ENCODE measurements at regions not wholly inside any gene's neighbourhood (a gene's known extent, or its start where the extent isn't known, plus 50 kb on each side); places are given as distances from the start of the nearest gene placed in this dataset.
"Not testable (repeated sequence)": the region's sequence is repeated elsewhere in the genome, so short reads cannot be mapped to it uniquely, and the experiment has no call there.

DNA sequence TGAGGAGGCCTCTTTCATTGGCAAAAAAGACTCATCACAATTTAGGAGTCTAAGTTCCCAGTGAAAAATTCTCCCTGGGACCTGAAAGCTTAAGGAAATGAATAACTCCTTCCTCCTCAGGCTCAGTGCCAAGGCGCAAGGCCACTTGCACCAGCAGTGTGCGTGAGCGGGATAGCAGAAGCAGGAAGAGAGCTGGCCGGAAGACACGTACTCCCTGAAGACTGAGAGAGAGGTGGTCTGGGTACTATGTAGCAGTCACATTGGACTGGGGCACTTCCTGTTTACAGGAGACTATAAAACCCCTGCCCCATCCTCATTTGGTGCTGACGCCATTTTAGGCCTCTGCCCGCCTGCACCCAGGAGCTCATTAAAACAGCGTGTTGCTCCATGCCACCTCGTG, 66.3 kb upstream of the IL33 start:
- Histone ChIP-seq H3K27ac (no peak overlapping the region), H3K9me3 (no peaks in the 10 kb centered on the region), H3K4me3 (no peak overlapping the region), H3K27me3 (no peaks in the 10 kb centered on the region), H3K4me1 (no peaks in the 10 kb centered on the region), H3K36me3 (no peaks in the 10 kb centered on the region)
- no peak for TF ChIP-seq EP300 (IDR thresholded peaks at IDR 0.05)
- TF ChIP-seq POLR2A (IDR thresholded peaks at IDR 0.05) = no peak
- no peak for TF ChIP-seq CTCF (IDR thresholded peaks at IDR 0.05)
- TF ChIP-seq POLR2AphosphoS5 (IDR thresholded peaks at IDR 0.05) = no peak
- peak in 1 of 2 donors; percentile 4 for DNase-seq
- intact Hi-C loops (cut with DNase I; ENCODE audit: low total_unique reads) = no loop called here
- 86 to 95% (median 93%) methylated on average over 9 of the region's 9 CpGs for WGBS, 5 donors

DNA sequence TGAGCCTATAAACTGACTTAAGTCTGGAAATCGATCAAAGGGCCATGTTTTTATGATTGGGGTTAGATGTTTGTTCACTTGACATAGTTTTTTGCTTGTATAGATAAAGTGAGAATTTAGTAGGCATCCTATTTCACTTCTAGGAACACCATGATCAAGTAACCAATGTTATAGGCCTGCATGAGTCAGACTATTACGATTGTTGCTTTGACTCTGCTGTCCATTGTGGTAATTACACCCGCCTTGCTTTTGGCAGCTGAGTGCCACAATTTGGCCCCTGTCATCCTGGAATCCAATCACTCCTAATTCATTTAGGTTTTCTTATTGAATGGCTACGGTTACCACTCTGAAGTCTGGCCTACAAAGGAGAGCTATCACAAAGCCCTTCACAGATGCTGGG, 67.8 kb upstream of the IL33 start:
- TF ChIP-seq EP300 (IDR thresholded peaks at IDR 0.05) = no peak
- no peak for TF ChIP-seq POLR2AphosphoS5 (IDR thresholded peaks at IDR 0.05)
- no peak for TF ChIP-seq POLR2A (IDR thresholded peaks at IDR 0.05)
- TF ChIP-seq CTCF (IDR thresholded peaks at IDR 0.05) = no peak
- H3K27me3 ChIP-seq = no peaks in the 10 kb centered on the region
- intact Hi-C loops (cut with DNase I; ENCODE audit: low total_unique reads) = no loop called here
- H3K4me3 ChIP-seq = no peak overlapping the region
- no peaks in the 10 kb centered on the region for H3K9me3 ChIP-seq
- H3K4me1 ChIP-seq = peaks cover 0 to under 1% (median 0%) of the 10 kb centered on the region in 4 donors
- no peaks in the 10 kb centered on the region for H3K36me3 ChIP-seq
- no peak for DNase-seq
- H3K27ac ChIP-seq = no peak overlapping the region
- WGBS, 5 donors = 83 to 93% (median 91%) methylated on average over 4 of the region's 4 CpGs

GRCh38 chr9:6144947-6145346, 70.7 kb upstream of the IL33 start:
- Histone ChIP-seq H3K9me3 (no peaks in the 10 kb centered on the region), H3K27ac (no peak overlapping the region), H3K4me1 (peaks cover 0 to 6% (median 3%) of the 10 kb centered on the region in 4 donors), H3K27me3 (no peaks in the 10 kb centered on the region), H3K36me3 (no peaks in the 10 kb centered on the region), H3K4me3 (no peak overlapping the region)
- TF ChIP-seq POLR2A (IDR thresholded peaks at IDR 0.05) (no peak), EP300 (IDR thresholded peaks at IDR 0.05) (no peak), CTCF (IDR thresholded peaks at IDR 0.05) (no peak), POLR2AphosphoS5 (IDR thresholded peaks at IDR 0.05) (no peak)
- DNase-seq = no peak
- intact Hi-C loops (cut with DNase I; ENCODE audit: low total_unique reads) = no loop called here
- WGBS, 5 donors = 90 to 100% (median 91%) methylated on average over 1 of the region's 1 CpG

- no peaks in the 10 kb centered on the region for H3K27me3 ChIP-seq
- DNase-seq = no peak
- peak overlapping the region; percentile 16 to 77 (median 66) for H3K27ac ChIP-seq
- TF ChIP-seq POLR2AphosphoS5 (IDR thresholded peaks at IDR 0.05) (peak in 1 of 3 donors; percentile 23), EP300 (IDR thresholded peaks at IDR 0.05) (no peak)
- H3K4me3 ChIP-seq = no peak overlapping the region
- no peaks in the 10 kb centered on the region for H3K36me3 ChIP-seq
- peaks cover 0 to 6% (median 3%) of the 10 kb centered on the region in 4 donors for H3K4me1 ChIP-seq
- no peaks in the 10 kb centered on the region for H3K9me3 ChIP-seq
- intact Hi-C loops (cut with DNase I; ENCODE audit: low total_unique reads) = no loop called here
Observed at GRCh38 chr9:6142799-6143454, 72.7 kb upstream of the IL33 start.

DNA sequence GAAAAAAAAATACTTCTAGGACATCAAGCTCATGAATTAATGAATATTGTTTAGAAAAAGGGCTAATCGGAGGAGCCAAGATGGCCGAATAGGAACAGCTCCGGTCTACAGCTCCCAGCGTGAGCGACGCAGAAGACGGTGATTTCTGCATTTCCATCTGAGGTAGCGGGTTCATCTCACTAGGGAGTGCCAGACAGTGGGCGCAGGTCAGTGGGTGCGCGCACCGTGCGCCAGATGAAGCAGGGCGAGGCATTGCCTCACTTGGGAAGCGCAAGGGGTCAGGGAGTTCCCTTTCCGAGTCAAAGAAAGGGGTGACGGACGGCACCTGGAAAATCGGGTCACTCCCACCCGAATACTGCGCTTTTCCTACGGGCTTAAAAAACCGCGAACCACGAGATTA, 79.8 kb upstream of the IL33 start:
- H3K27me3 ChIP-seq; H3K27ac ChIP-seq; H3K9me3 ChIP-seq; H3K4me1 ChIP-seq; H3K4me3 ChIP-seq; DNase-seq; H3K36me3 ChIP-seq; intact Hi-C loops (cut with DNase I; ENCODE audit: low total_unique reads): not testable (repeated sequence)
- 86 to 94% (median 91%) methylated on average over 12 to 24 of the region's 25 CpGs for WGBS, 5 donors
